ENCODE measurements at regions not wholly inside any gene's neighbourhood (a gene's known extent, or its start where the extent isn't known, plus 50 kb on each side); places are given as distances from the start of the nearest gene placed in this dataset.

- Histone ChIP-seq H3K9me3 (peaks cover 6% of the 10 kb centered on the region), H3K4me1 (no peaks in the 10 kb centered on the region), H3K27me3 (ENCODE audit: insufficient read depth in 3 of 3, low read length in 2 of 3) (no peaks in the 10 kb centered on the region), H3K36me3 (ENCODE audit: insufficient read depth in 1 of 2, low read depth in 1 of 2) (no peaks in the 10 kb centered on the region), H3K4me3 (no peak overlapping the region), H3K27ac (no peak overlapping the region)
- intact Hi-C loops (cut with DNase I): no loop called here
- ATAC-seq (no peak), DNase-seq (no peak)
- 90 to 93% (median 91%) methylated on average over 2 of the region's 2 CpGs for WGBS, 3 donors
- TF ChIP-seq, protein P1, sequence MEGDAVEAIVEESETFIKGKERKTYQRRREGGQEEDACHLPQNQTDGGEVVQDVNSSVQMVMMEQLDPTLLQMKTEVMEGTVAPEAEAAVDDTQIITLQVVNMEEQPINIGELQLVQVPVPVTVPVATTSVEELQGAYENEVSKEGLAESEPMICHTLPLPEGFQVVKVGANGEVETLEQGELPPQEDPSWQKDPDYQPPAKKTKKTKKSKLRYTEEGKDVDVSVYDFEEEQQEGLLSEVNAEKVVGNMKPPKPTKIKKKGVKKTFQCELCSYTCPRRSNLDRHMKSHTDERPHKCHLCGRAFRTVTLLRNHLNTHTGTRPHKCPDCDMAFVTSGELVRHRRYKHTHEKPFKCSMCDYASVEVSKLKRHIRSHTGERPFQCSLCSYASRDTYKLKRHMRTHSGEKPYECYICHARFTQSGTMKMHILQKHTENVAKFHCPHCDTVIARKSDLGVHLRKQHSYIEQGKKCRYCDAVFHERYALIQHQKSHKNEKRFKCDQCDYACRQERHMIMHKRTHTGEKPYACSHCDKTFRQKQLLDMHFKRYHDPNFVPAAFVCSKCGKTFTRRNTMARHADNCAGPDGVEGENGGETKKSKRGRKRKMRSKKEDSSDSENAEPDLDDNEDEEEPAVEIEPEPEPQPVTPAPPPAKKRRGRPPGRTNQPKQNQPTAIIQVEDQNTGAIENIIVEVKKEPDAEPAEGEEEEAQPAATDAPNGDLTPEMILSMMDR (IDR thresholded peaks at IDR 0.05): no peak
These were observed 462.1 kb upstream of the C1orf87 start for GRCh38 chr1:60535713-60536112.

- intact Hi-C loops (cut with DNase I): no loop called here
- ATAC-seq (no peak), DNase-seq (no peak)
- H3K9me3 ChIP-seq: no peaks in the 10 kb centered on the region
- TF ChIP-seq, protein P1 (IDR thresholded peaks at IDR 0.05): no peak
- H3K27ac ChIP-seq: no peak overlapping the region
- no peak overlapping the region for H3K4me3 ChIP-seq
- H3K27me3 ChIP-seq (ENCODE audit: insufficient read depth in 3 of 3, low read length in 2 of 3): no peaks in the 10 kb centered on the region
- H3K4me1 ChIP-seq: no peaks in the 10 kb centered on the region
- H3K36me3 ChIP-seq (ENCODE audit: insufficient read depth in 1 of 2, low read depth in 1 of 2): no peaks in the 10 kb centered on the region
These were observed 454.0 kb upstream of the C1orf87 start for GRCh38 chr1:60527567-60527966.

DNA sequence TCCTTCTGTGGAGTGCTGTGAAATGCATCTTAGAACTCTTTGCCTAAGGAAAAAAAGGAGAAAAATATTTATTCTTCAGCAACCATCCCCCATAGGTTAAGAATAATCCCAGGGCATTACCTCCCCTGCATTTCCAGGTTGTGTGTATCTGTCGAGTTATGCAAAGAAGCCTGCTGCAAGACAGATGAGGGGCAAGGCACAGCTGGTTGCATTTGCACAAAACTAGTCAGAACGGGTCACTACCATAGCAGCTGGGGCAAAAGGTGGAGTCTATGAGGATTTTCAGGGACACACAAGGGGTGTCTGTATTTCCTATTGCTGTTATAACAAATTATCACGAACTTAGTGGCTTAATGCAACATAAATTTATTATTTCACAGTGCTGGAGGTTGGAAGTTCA is 443.4 kb upstream of the C1orf87 start:
- no peaks in the 10 kb centered on the region for H3K36me3 ChIP-seq (ENCODE audit: insufficient read depth in 1 of 2, low read depth in 1 of 2)
- 28 to 44% (median 31%) methylated on average over 3 of the region's 3 CpGs for WGBS, 3 donors
- no peaks in the 10 kb centered on the region for H3K9me3 ChIP-seq
- intact Hi-C loops (cut with DNase I): no loop called here
- no peak overlapping the region for H3K27ac ChIP-seq
- TF ChIP-seq, protein P1 (IDR thresholded peaks at IDR 0.05): no peak
- H3K4me3 ChIP-seq: no peak overlapping the region
- no peak for ATAC-seq
- H3K27me3 ChIP-seq (ENCODE audit: insufficient read depth in 3 of 3, low read length in 2 of 3): no peaks in the 10 kb centered on the region
- no peak for DNase-seq
- H3K4me1 ChIP-seq: no peaks in the 10 kb centered on the region

- Histone ChIP-seq H3K4me3 (no peak overlapping the region), H3K9me3 (no peaks in the 10 kb centered on the region), H3K27ac (no peak overlapping the region), H3K4me1 (no peaks in the 10 kb centered on the region), H3K27me3 (ENCODE audit: insufficient read depth in 3 of 3, low read length in 2 of 3) (no peaks in the 10 kb centered on the region), H3K36me3 (ENCODE audit: insufficient read depth in 1 of 2, low read depth in 1 of 2) (no peaks in the 10 kb centered on the region)
- ATAC-seq (no peak), DNase-seq (no peak)
- intact Hi-C loops (cut with DNase I): no loop called here
- TF ChIP-seq, protein P1 (IDR thresholded peaks at IDR 0.05): no peak
These were observed 436.6 kb upstream of the C1orf87 start for GRCh38 chr1:60510162-60510561.

- no peak overlapping the region for H3K4me3 ChIP-seq
- intact Hi-C loops (cut with DNase I): no loop called here
These were observed 430.8 kb upstream of the C1orf87 start for GRCh38 chr1:60504206-60504840.

More at GRCh38 chr1:60504206-60504840, 430.8 kb upstream of the C1orf87 start:
- ATAC-seq: no peak
- Histone ChIP-seq H3K27ac (no peak overlapping the region), H3K4me1 (no peaks in the 10 kb centered on the region), H3K9me3 (no peaks in the 10 kb centered on the region), H3K36me3 (ENCODE audit: insufficient read depth in 1 of 2, low read depth in 1 of 2) (no peaks in the 10 kb centered on the region), H3K27me3 (ENCODE audit: insufficient read depth in 3 of 3, low read length in 2 of 3) (no peaks in the 10 kb centered on the region)
- DNase-seq: no peak
- TF ChIP-seq, protein P1 (IDR thresholded peaks at IDR 0.05): no peak
- 29 to 47% (median 30%) methylated on average over 3 of the region's 3 CpGs for WGBS, 3 donors

Data from psoas muscle (tissue), 7 donors.